ENCODE measurements at regions not wholly inside any gene's neighbourhood (a gene's known extent, or its start where the extent isn't known, plus 50 kb on each side); places are given as distances from the start of the nearest gene placed in this dataset.

- no peak for DNase-seq
- H3K4me1 ChIP-seq (ENCODE audit: insufficient read depth, low read length): peaks cover 57% of the 10 kb centered on the region
- H4K20me1 ChIP-seq (ENCODE audit: low read length): no peaks in the 10 kb centered on the region
- no peak overlapping the region for H2AFZ ChIP-seq (ENCODE audit: low read length)
- H3K9me2 ChIP-seq (replicated peaks; ENCODE audit: low read length): no peaks in the 10 kb centered on the region
- no TSS peak for BruUV-seq (replicated peaks)
- H3F3A ChIP-seq (ENCODE audit: low read length, unreplicated experiment): peaks cover 18% of the 10 kb centered on the region
- H3K36me3 ChIP-seq (ENCODE audit: low read depth, low read length): no peaks in the 10 kb centered on the region; the same call in 1 of the 2 replicates
- no peaks in the 10 kb centered on the region for H3K27me3 ChIP-seq (ENCODE audit: low read length)
- H3K79me2 ChIP-seq (ENCODE audit: low read length): no peaks in the 10 kb centered on the region
- H3K4me2 ChIP-seq (ENCODE audit: low read length): peak overlapping the region; percentile 56; the same call in 1 of the 2 replicates
- CTCF ChIA-PET: no interaction called here
- H3K9me3 ChIP-seq (ENCODE audit: low read length): peaks cover 5% of the 10 kb centered on the region; the same call in 1 of the 2 replicates
- POLR2A ChIA-PET (ENCODE audit: unreplicated experiment): no interaction called here
- H3K27ac ChIP-seq (ENCODE audit: low read length): peak overlapping the region; percentile 56
- intact Hi-C loops (cut with micrococcal nuclease): loop anchor here (5.0 kb wide), 2 partner anchors 37 to 148 kb away; no protein-coding TSS in a partner anchor
- no peak overlapping the region for H3K4me3 ChIP-seq (ENCODE audit: low read length)
- TF ChIP-seq CTCF (conservative IDR thresholded peaks at IDR 0.05; ENCODE audit: low read depth, low read length) (no peak), EZH2 (IDR thresholded peaks at IDR 0.05; ENCODE audit: low read length, unreplicated experiment) (no peak)
- no peak overlapping the region for H3K9ac ChIP-seq (ENCODE audit: low read length)
- ATAC-seq: no peak
Measured at GRCh38 chr18:8945514-8945913, 157.0 kb upstream of the NDUFV2 start.

GRCh38 chr18:8946066-8946838, 156.2 kb upstream of the NDUFV2 start:
- DNase-seq: peak; percentile 94
- no peaks in the 10 kb centered on the region for H3K27me3 ChIP-seq (ENCODE audit: low read length)
- H3K9ac ChIP-seq (ENCODE audit: low read length): no peak overlapping the region
- H4K20me1 ChIP-seq (ENCODE audit: low read length): no peaks in the 10 kb centered on the region
- H3F3A ChIP-seq (ENCODE audit: low read length, unreplicated experiment): peaks cover 18% of the 10 kb centered on the region
- POLR2A ChIA-PET (ENCODE audit: unreplicated experiment): interaction anchor here (0.5 kb wide), 1 partner anchor 242 kb away, joined by 4 read pairs; no protein-coding TSS in a partner anchor
- no peaks in the 10 kb centered on the region; the same call in 1 of the 2 replicates for H3K36me3 ChIP-seq (ENCODE audit: low read depth, low read length)
- H3K9me2 ChIP-seq (replicated peaks; ENCODE audit: low read length): no peaks in the 10 kb centered on the region
- H3K79me2 ChIP-seq (ENCODE audit: low read length): no peaks in the 10 kb centered on the region
- TF ChIP-seq EZH2phosphoT487 (IDR thresholded peaks at IDR 0.05; ENCODE audit: borderline replicate concordance, low read length) (no peak), EZH2 (IDR thresholded peaks at IDR 0.05; ENCODE audit: low read length, unreplicated experiment) (no peak), CTCF (conservative IDR thresholded peaks at IDR 0.05; ENCODE audit: low read depth, low read length) (no peak)
- peak overlapping the region; percentile 63 for H3K27ac ChIP-seq (ENCODE audit: low read length)
- peaks cover 58% of the 10 kb centered on the region for H3K4me1 ChIP-seq (ENCODE audit: insufficient read depth, low read length)
- no peak overlapping the region for H2AFZ ChIP-seq (ENCODE audit: low read length)
- peak; percentile 42 for ATAC-seq
- BruUV-seq (replicated peaks): no TSS peak
- CTCF ChIA-PET: no interaction called here
- H3K9me3 ChIP-seq (ENCODE audit: low read length): peaks cover 5% of the 10 kb centered on the region; the same call in 1 of the 2 replicates
- no peak overlapping the region for H3K4me3 ChIP-seq (ENCODE audit: low read length)
- intact Hi-C loops (cut with micrococcal nuclease): loop anchor here (2.0 to 5.0 kb wide), 3 partner anchors 36 to 149 kb away; no protein-coding TSS in a partner anchor
- peak overlapping the region; percentile 56; the same call in 1 of the 2 replicates for H3K4me2 ChIP-seq (ENCODE audit: low read length)

- intact Hi-C loops (cut with micrococcal nuclease): loop anchor here (2.0 to 5.0 kb wide), 3 partner anchors 35 to 150 kb away; no protein-coding TSS in a partner anchor
- no peak overlapping the region for H2AFZ ChIP-seq (ENCODE audit: low read length)
- TF ChIP-seq CTCF (conservative IDR thresholded peaks at IDR 0.05; ENCODE audit: low read depth, low read length): no peak
- no peak for TF ChIP-seq EZH2 (IDR thresholded peaks at IDR 0.05; ENCODE audit: low read length, unreplicated experiment)
- no peak for TF ChIP-seq EZH2phosphoT487 (IDR thresholded peaks at IDR 0.05; ENCODE audit: borderline replicate concordance, low read length)
- H3K9ac ChIP-seq (ENCODE audit: low read length): no peak overlapping the region
- H3K9me2 ChIP-seq (replicated peaks; ENCODE audit: low read length): no peaks in the 10 kb centered on the region
- H3K27ac ChIP-seq (ENCODE audit: low read length): 0 out of 2 replicates have a peak overlapping the region, but pooled peaks have one; percentile 50
- H3F3A ChIP-seq (ENCODE audit: low read length, unreplicated experiment): peaks cover 18% of the 10 kb centered on the region
- ATAC-seq (no peak), DNase-seq (peak; percentile 12)
- H3K79me2 ChIP-seq (ENCODE audit: low read length): no peaks in the 10 kb centered on the region
- peaks cover 69% of the 10 kb centered on the region for H3K4me1 ChIP-seq (ENCODE audit: insufficient read depth, low read length)
- CTCF ChIA-PET: no interaction called here
- no peaks in the 10 kb centered on the region for H3K27me3 ChIP-seq (ENCODE audit: low read length)
- peak overlapping the region; percentile 70; the same call in 1 of the 2 replicates for H3K4me2 ChIP-seq (ENCODE audit: low read length)
- no peaks in the 10 kb centered on the region; the same call in 1 of the 2 replicates for H3K36me3 ChIP-seq (ENCODE audit: low read depth, low read length)
- peaks cover 5% of the 10 kb centered on the region; the same call in 1 of the 2 replicates for H3K9me3 ChIP-seq (ENCODE audit: low read length)
- no peaks in the 10 kb centered on the region for H4K20me1 ChIP-seq (ENCODE audit: low read length)
- H3K4me3 ChIP-seq (ENCODE audit: low read length): no peak overlapping the region
- POLR2A ChIA-PET (ENCODE audit: unreplicated experiment): interaction anchor here (0.6 kb wide), 1 partner anchor 269 kb away, joined by 3 read pairs; no protein-coding TSS in a partner anchor
- no TSS peak for BruUV-seq (replicated peaks)
Measured at GRCh38 chr18:8947566-8947965, 154.9 kb upstream of the NDUFV2 start.

Measured in PC-3 (cell line).